Immature natural killer cell (primary cell): ENCODE measurements at regions not wholly inside any gene's neighbourhood (a gene's known extent, or its start where the extent isn't known, plus 50 kb on each side); places are given as distances from the start of the nearest gene placed in this dataset.
"Not testable (repeated sequence)": the region's sequence is repeated elsewhere in the genome, so short reads cannot be mapped to it uniquely, and the experiment has no call there.

Source experiments
- DNase-seq, 3 donors: peaks; one replicate each; pipeline ENCODE4 v3.0.0; 2022; ENCODE audit warnings: mixed read lengths in 1 of 3
- H3K27ac Mint-ChIP-seq, 6 donors: one replicate each; pipeline ENCODE4 v1.8.0; 2020; ENCODE audit warnings: mixed read lengths in 6 of 6, mild to moderate bottlenecking in 5 of 6, inconsistent platforms in 4 of 6, moderate library complexity in 3 of 6
- H3K27me3 Mint-ChIP-seq, 3 donors: one replicate each; pipeline ENCODE4 v1.8.0; 2020 to 2021; ENCODE audit warnings: low read depth in 3 of 3, mild to moderate bottlenecking in 3 of 3, mixed read lengths in 3 of 3, moderate library complexity in 3 of 3, inconsistent platforms in 1 of 3
- H3K36me3 Mint-ChIP-seq, 3 donors: one replicate each; pipeline ENCODE4 v1.8.0; 2020; ENCODE audit warnings: mixed read lengths in 3 of 3, inconsistent platforms in 2 of 3, mild to moderate bottlenecking in 2 of 3
- H3K4me1 Mint-ChIP-seq, 2 donors: one replicate each; pipeline ENCODE4 v1.8.0; 2020; ENCODE audit warnings: inconsistent platforms in 2 of 2, mild to moderate bottlenecking in 2 of 2, mixed read lengths in 2 of 2, moderate library complexity in 1 of 2
- H3K4me3 Mint-ChIP-seq, 5 donors: one replicate each; pipeline ENCODE4 v1.8.0; 2020; ENCODE audit warnings: mild to moderate bottlenecking in 5 of 5, mixed read lengths in 5 of 5, inconsistent platforms in 3 of 5, moderate library complexity in 3 of 5
- H3K9me3 Mint-ChIP-seq, 6 donors: one replicate each; pipeline ENCODE4 v1.8.0; 2020; ENCODE audit warnings: mild to moderate bottlenecking in 6 of 6, mixed read lengths in 6 of 6, inconsistent platforms in 4 of 6, moderate library complexity in 3 of 6

DNA sequence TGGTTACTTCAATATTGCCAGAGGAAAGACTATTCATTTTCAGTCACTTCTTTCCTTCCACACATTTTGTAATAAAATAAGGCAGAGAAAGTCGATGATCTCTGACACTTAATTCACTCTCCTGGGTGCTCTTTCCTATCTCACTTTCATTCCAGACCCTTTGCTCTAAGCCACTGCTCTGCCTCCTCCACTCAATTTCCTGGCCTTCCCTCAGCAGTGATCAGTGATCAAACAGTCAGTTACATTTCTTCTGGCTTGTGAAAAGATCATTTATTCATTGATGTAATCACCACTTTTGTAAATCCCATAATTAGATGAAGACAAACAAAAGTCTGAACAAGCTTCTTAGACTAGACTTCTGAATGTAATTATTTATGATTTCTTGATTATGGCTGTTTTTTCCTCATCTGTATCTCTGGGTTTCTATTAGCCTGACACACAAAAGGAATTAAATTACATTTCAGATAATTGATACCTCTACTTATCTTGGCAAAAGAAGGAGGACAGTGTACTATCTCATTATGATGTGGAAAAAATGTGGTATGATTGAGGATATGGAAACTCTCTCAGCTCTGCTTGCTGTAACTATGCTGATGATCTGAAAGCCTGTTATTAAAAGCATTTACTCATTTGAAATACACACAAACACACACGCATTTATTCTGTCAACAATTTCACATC is 1102.3 kb downstream of the GRM8 start:
- H3K36me3 Mint-ChIP-seq, result no peaks in the 10 kb centered on the region
- H3K4me3 Mint-ChIP-seq, result no peak overlapping the region
- no peaks in the 10 kb centered on the region for H3K4me1 Mint-ChIP-seq
- no peak overlapping the region for H3K27ac Mint-ChIP-seq
- no peaks in the 10 kb centered on the region for H3K27me3 Mint-ChIP-seq
- no peak for DNase-seq
- peaks cover 6 to 26% (median 14%) of the 10 kb centered on the region in 6 donors for H3K9me3 Mint-ChIP-seq

DNA sequence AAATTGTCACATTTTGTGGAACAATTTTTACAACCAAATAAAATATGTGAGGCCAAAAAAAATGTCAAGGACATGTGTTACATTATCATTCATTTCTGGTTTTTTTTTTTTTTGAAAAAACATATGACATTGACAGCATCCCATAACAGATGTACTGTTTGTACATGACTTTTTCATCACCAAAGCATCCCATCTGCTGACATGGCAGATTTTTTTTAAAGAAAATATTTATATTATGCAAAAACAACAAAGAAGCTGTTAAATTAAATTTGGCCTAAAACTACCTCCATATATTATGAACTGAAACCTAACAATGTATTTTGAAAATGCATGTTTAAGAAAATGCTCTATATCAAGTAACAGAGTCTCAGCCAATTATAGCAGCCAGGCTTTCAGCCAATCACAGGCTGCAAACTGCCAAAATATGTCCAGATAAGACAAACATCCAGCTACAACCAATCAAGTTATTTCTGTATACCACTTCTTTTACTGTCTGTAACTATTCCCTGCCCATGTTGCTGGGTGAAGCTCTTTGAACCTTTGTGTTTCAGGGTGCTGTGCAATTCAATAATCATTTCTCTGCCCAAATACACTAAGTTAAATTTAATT is 1111.8 kb downstream of the GRM8 start:
- Mint-ChIP-seq H3K9me3 (peaks cover 0 to 11% (median 5%) of the 10 kb centered on the region in 6 donors), H3K4me1 (no peaks in the 10 kb centered on the region), H3K27me3 (no peaks in the 10 kb centered on the region), H3K36me3 (no peaks in the 10 kb centered on the region), H3K27ac (no peak overlapping the region), H3K4me3 (no peak overlapping the region)
- no peak for DNase-seq

DNA sequence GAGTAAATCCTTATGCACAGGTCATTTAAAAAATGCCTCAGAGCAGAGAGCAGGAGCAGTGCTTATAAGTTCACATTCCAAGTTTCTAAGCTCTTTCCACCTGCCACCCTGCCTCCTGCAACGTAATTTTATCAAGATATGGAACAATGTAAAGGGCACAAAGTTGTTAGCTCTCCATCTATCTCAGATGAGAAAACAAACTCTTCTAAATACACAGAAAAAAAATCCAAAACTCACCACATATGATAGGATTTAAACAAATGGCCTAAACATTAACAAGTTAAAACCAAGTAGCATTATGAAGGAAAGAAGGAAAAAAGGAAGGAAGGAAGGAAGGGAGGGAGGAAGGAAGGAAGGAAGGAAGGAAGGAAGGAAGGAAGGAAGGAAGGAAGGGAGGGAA is 1132.8 kb downstream of the GRM8 start:
- Mint-ChIP-seq H3K27ac (no peak overlapping the region), H3K36me3 (peaks cover 0 to 7% (median 3%) of the 10 kb centered on the region in 3 donors), H3K9me3 (peaks cover 18 to 45% (median 30%) of the 10 kb centered on the region in 6 donors), H3K4me3 (no peak overlapping the region), H3K27me3 (peaks cover 0 to 2% (median 0%) of the 10 kb centered on the region in 3 donors), H3K4me1 (no peaks in the 10 kb centered on the region)
- DNase-seq, result no peak

DNA sequence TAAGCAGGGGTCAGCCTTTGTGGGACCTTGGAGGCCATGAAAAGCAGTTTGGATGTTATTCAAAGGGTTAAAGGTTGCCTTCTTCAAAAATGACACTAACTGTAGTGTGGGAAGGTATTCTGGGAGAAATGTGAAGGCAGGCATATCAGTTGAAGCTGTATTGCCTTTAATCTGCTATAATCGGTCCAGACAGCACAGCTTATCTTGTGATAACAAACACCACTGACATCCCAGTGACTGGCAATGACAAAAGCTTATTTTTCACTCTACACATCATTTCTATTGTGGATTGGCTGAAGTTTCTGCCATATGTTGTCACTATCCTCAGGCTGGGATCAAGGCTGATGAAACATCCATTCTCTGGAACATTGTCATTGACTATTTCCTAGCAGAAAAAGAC is 1149.2 kb downstream of the GRM8 start:
- no peak for DNase-seq
- H3K36me3 Mint-ChIP-seq, result no peaks in the 10 kb centered on the region
- H3K9me3 Mint-ChIP-seq, result peaks cover 11 to 44% (median 23%) of the 10 kb centered on the region in 6 donors
- H3K4me1 Mint-ChIP-seq, result no peaks in the 10 kb centered on the region
- H3K27me3 Mint-ChIP-seq, result peaks cover 0 to 2% (median 0%) of the 10 kb centered on the region in 3 donors
- H3K4me3 Mint-ChIP-seq, result no peak overlapping the region
- no peak overlapping the region for H3K27ac Mint-ChIP-seq

DNA sequence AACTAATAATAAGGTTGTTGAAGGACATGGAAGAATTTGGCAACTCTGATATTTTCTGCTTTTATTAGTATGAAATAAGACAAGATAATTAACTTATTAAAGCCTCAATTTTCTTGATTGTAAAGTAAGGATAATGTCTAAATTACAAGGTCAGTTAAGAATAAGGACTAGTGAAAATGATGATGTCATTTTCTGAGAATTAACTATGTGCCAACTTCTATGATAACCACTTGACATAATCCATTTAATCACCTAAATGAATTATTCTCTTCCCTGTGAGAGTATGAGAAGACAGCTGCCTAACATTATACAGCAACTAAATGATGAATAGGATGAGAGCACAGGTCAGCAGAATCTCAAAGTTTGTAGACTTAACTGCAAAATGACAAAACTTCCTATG is 1153.4 kb upstream of the POT1 start:
- Mint-ChIP-seq H3K27me3 (peaks cover 0 to 2% (median 0%) of the 10 kb centered on the region in 3 donors), H3K4me3 (no peak overlapping the region), H3K9me3 (peaks cover 5 to 36% (median 12%) of the 10 kb centered on the region in 6 donors), H3K27ac (no peak overlapping the region), H3K36me3 (no peaks in the 10 kb centered on the region), H3K4me1 (no peaks in the 10 kb centered on the region)
- DNase-seq, result no peak

DNA sequence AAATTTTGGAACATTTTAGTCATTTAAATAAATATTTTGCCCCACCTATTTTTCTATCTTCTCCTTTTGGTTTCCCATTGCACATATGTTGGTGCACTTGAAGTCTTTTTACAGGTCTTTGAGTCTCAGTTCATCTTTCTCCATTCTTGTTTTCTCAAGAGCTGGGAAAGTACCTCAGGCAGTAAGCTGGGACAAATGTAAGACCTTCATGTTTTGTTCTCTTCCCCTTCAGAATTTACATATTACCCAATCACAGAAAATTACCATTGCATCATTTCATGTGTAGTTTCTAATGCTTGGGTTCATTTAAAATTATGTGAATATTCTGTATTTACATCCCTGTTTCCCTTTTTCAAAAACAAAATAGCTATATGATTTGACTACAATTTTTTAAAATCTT is 1150.0 kb upstream of the POT1 start:
- Mint-ChIP-seq H3K4me1 (no peaks in the 10 kb centered on the region), H3K4me3 (no peak overlapping the region), H3K9me3 (peaks cover 6 to 20% (median 12%) of the 10 kb centered on the region in 6 donors), H3K27me3 (peaks cover 0 to 2% (median 0%) of the 10 kb centered on the region in 3 donors), H3K27ac (no peak overlapping the region), H3K36me3 (no peaks in the 10 kb centered on the region)
- DNase-seq, result no peak

DNA sequence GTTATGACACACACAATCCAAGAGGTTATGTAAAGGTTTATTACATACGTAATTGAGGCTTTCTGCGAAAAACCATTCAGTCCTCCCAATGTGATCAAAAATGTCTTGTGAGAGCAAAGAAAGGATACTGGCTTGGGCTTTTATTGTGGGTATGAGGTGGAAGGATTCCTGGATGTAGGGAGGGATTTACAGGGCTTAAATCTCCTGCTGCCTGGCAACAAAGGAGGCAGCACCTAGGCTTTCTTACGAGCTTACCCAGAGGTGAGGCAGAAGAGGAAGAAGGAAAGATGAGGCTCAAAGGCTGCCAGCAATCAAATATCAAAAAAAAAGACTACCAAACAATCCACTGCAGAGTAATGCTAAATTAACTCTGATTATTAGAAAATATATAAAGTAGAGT is 1149.5 kb upstream of the POT1 start:
- no peak for DNase-seq
- H3K9me3 Mint-ChIP-seq, result peaks cover 6 to 18% (median 13%) of the 10 kb centered on the region in 6 donors
- peaks cover 0 to 2% (median 0%) of the 10 kb centered on the region in 3 donors for H3K27me3 Mint-ChIP-seq
- H3K36me3 Mint-ChIP-seq, result no peaks in the 10 kb centered on the region
- H3K4me1 Mint-ChIP-seq, result no peaks in the 10 kb centered on the region
- no peak overlapping the region for H3K27ac Mint-ChIP-seq
- no peak overlapping the region for H3K4me3 Mint-ChIP-seq

DNA sequence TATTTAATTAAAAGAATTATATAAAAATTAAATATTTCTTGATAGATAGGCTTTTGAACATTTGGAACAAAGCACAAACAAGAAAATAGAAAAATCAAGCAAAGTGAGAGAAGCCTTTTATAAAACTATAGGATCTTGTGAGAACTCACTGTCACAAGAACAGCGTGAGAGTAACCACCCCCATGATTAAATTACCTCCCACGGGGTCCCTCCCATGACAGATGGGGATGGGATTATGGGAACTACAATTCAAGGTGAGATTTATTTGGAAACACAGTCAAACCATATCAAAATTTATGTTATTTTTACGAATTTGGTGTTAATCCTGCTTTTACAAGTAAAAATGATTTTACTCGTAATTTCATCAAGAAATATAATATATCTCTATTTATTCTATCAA is 1136.1 kb upstream of the POT1 start:
- Mint-ChIP-seq H3K4me1 (no peaks in the 10 kb centered on the region), H3K27me3 (peaks cover 0 to 2% (median 2%) of the 10 kb centered on the region in 3 donors), H3K27ac (no peak overlapping the region), H3K36me3 (no peaks in the 10 kb centered on the region), H3K9me3 (peaks cover 0 to 48% (median 22%) of the 10 kb centered on the region in 6 donors), H3K4me3 (no peak overlapping the region)
- DNase-seq, result no peak

DNA sequence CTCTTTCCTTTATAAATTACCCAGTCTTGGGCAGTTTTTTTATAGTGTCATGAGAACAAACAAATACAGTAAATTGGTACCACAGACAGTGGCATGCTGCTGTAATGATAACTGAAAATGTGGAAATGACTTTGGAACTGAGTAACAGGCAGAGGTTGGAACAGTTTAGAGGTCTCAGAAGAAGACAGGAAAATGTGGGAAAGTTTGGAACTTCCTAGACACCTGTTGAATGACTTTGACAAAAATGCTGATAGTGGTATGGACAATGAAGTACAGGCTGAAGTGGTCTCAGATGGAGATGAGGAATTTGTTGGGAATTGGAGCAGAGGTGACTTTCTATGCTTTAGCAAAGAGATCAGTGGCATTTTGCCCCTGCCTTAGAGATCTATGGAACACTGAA is 1128.4 kb upstream of the POT1 start:
- peaks cover 0 to 1% (median 1%) of the 10 kb centered on the region in 3 donors for H3K27me3 Mint-ChIP-seq
- no peak for DNase-seq
- H3K4me3 Mint-ChIP-seq, result no peak overlapping the region
- no peak overlapping the region for H3K27ac Mint-ChIP-seq
- peaks cover 6 to 49% (median 22%) of the 10 kb centered on the region in 6 donors for H3K9me3 Mint-ChIP-seq
- H3K4me1 Mint-ChIP-seq, result no peaks in the 10 kb centered on the region
- H3K36me3 Mint-ChIP-seq, result peaks cover 0 to 3% (median 0%) of the 10 kb centered on the region in 3 donors

DNA sequence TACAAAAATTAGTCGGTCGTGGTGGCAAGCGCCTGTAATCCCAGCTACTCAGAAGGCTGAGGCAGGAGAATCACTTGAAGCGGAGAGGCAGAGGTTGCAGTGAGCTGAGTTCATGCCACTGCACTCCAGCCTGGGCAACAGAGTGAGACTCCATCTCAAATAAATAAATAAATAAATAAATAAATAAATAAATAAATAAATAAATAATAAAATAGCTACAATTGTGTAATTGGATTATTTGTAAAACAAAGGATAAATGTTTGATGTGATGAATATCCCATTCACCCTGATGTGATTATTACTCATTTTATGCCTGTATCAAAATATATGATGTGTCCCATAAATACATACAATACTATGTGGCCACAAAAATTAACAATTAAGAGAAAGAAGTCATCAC is 1127.0 kb upstream of the POT1 start:
- H3K36me3 Mint-ChIP-seq, H3K4me3 Mint-ChIP-seq: not testable (repeated sequence)

DNA sequence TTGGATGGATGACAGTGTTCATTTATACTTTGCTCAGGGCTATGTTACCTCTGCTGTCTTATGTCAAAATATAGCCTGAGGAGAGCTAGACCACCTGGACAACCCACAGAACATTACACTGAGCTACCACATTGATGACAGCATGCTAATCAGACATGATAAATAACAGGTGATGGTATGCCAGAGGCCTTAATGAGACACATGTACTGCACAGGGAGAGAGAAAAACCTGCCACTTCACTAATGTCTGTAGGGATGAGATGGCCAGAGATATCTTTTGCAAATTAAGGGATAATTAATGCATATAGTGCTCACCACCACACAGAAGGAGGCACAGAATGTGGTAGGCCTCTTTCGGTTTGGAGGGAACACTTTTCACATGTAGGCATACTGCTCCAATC is 1122.6 kb upstream of the POT1 start:
- no peak overlapping the region for H3K27ac Mint-ChIP-seq
- H3K4me1 Mint-ChIP-seq, result no peaks in the 10 kb centered on the region
- H3K9me3 Mint-ChIP-seq, result peaks cover 6 to 27% (median 14%) of the 10 kb centered on the region in 6 donors
- peaks cover 0 to 1% (median 0%) of the 10 kb centered on the region in 3 donors for H3K27me3 Mint-ChIP-seq
- no peak overlapping the region for H3K4me3 Mint-ChIP-seq
- H3K36me3 Mint-ChIP-seq, result no peaks in the 10 kb centered on the region
- DNase-seq, result no peak

More for the DNA sequence above, 1127.0 kb upstream of the POT1 start:
- not testable (repeated sequence) for H3K27ac Mint-ChIP-seq, DNase-seq, H3K4me1 Mint-ChIP-seq, H3K27me3 Mint-ChIP-seq
- peaks cover 9 to 49% (median 25%) of the 10 kb centered on the region in 6 donors for H3K9me3 Mint-ChIP-seq

DNA sequence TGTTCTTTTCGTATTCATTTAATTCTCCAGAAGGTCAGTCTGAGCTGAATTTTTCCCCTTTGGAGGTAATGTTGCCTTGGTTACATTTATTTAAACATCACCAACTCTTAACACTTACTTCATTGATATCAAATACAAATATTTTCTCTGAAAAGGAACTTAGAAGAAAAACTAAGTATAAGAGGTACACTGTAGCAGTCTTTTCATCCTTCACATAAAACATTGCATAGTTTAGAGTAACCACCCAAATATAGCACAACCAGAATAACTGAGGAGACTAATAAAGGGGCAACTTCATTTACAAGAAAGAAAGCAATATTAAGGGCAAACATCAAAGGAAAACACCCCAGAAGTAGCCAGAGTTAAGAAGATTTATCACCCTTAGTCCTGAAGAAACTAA is 1115.0 kb upstream of the POT1 start:
- Mint-ChIP-seq H3K27ac (no peak overlapping the region), H3K27me3 (peaks cover 0 to 4% (median 0%) of the 10 kb centered on the region in 3 donors), H3K36me3 (no peaks in the 10 kb centered on the region), H3K9me3 (peaks cover 0 to 26% (median 17%) of the 10 kb centered on the region in 6 donors), H3K4me3 (no peak overlapping the region), H3K4me1 (no peaks in the 10 kb centered on the region)
- DNase-seq, result no peak

DNA sequence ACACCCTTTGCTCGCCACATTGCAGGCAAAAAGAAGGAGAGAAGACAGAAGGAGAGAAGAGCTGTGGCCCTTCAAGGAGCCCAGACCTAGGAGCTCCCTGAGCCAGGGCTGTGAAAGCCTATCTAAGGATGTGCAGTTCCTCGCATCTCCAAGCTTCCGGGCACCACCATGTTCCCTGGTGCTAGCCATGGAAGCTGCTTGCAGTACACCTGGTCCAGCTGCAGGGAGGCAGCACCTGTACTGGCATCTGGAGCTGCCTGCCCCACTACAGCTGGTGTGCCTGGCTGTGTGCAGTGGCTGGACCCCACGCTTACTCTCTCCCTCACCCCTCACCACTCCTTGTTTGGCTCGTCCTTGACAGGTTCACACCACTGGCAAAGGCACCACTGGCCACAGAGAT is 1111.8 kb upstream of the POT1 start:
- H3K27ac Mint-ChIP-seq, result no peak overlapping the region
- H3K36me3 Mint-ChIP-seq, result no peaks in the 10 kb centered on the region
- H3K9me3 Mint-ChIP-seq, result peaks cover 2 to 21% (median 14%) of the 10 kb centered on the region in 6 donors
- H3K4me1 Mint-ChIP-seq, result no peaks in the 10 kb centered on the region
- H3K4me3 Mint-ChIP-seq, result no peak overlapping the region
- DNase-seq, result no peak
- H3K27me3 Mint-ChIP-seq, result peaks cover 0 to 4% (median 0%) of the 10 kb centered on the region in 3 donors

DNA sequence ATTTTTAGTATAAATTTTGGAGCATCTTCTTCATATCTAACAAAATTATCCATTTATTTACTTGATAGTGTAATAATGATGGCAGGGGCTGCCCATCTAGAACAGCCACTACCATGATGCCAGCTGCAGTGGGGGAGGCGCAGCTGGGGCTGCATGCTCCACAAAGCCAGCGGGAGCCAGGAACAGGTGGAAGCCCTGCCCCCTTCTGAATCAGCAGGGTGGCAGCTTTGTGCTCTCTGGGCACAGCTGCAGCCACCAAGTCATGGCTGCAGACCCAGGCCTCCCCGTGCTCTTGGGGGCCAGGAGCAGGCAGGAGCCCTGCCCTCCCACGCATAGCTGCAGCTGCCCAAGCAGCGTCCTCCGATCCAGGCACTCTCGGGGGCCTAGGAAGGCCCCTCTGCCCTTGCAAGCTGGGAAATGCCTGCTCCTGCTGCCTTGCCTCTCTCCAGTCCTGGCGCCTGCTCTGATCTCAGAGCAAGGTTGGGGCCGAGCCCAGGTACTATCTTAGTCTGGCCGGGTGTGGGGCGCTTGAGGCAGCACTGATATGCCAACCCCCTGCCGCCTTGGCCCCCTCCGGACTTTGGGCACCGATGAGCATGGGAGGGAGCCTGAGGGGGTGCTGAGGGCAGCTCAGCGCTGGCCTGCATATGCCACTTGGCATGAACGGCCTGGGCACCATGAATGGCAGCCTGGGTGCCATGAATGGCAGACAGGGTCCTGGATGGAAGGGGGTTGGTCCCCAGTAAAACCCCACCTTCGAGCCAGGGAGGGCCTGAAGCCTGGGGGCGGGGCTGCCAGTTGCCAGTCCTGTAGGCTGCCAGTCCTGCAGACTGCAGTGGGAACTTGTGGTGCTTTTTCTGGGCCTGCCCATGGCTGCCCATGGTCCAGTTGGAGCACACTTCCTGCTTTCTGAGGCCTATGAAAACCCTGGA is 1110.8 kb upstream of the POT1 start:
- no peak for DNase-seq
- Mint-ChIP-seq H3K27me3 (peaks cover 0 to 1% (median 0%) of the 10 kb centered on the region in 3 donors), H3K36me3 (no peaks in the 10 kb centered on the region), H3K4me3 (no peak overlapping the region), H3K4me1 (no peaks in the 10 kb centered on the region), H3K27ac (no peak overlapping the region), H3K9me3 (peaks cover 2 to 27% (median 12%) of the 10 kb centered on the region in 6 donors)
